ENCODE measurements at regions not wholly inside any gene's neighbourhood (a gene's known extent, or its start where the extent isn't known, plus 50 kb on each side); places are given as distances from the start of the nearest gene placed in this dataset.
"Not testable (repeated sequence)": the region's sequence is repeated elsewhere in the genome, so short reads cannot be mapped to it uniquely, and the experiment has no call there.

DNA sequence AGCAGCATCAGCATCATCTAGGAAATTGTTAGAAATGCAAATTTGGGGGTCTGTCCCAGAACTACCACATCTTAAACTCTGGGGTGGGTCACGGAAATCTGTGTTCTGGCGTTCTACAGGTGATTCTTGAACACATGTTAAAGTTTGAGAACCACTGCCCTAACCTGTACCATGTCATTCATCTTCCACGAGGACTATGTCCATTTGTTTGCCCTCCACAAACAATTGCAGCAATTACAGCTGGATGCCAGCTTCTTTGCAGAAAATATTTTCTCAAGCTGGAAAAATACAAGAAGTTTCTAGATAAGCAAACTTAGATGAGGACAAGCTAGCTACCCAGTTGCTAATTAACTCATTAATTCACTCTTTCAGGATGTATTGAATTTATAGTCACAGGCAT is 54.1 kb downstream of the MAFB start:
- no peak for DNase-seq (ENCODE audit: extremely low read depth, low read depth)
- TF ChIP-seq, protein P1, sequence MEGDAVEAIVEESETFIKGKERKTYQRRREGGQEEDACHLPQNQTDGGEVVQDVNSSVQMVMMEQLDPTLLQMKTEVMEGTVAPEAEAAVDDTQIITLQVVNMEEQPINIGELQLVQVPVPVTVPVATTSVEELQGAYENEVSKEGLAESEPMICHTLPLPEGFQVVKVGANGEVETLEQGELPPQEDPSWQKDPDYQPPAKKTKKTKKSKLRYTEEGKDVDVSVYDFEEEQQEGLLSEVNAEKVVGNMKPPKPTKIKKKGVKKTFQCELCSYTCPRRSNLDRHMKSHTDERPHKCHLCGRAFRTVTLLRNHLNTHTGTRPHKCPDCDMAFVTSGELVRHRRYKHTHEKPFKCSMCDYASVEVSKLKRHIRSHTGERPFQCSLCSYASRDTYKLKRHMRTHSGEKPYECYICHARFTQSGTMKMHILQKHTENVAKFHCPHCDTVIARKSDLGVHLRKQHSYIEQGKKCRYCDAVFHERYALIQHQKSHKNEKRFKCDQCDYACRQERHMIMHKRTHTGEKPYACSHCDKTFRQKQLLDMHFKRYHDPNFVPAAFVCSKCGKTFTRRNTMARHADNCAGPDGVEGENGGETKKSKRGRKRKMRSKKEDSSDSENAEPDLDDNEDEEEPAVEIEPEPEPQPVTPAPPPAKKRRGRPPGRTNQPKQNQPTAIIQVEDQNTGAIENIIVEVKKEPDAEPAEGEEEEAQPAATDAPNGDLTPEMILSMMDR (IDR thresholded peaks at IDR 0.05; ENCODE audit: low read depth, low read length), result no peak

DNA sequence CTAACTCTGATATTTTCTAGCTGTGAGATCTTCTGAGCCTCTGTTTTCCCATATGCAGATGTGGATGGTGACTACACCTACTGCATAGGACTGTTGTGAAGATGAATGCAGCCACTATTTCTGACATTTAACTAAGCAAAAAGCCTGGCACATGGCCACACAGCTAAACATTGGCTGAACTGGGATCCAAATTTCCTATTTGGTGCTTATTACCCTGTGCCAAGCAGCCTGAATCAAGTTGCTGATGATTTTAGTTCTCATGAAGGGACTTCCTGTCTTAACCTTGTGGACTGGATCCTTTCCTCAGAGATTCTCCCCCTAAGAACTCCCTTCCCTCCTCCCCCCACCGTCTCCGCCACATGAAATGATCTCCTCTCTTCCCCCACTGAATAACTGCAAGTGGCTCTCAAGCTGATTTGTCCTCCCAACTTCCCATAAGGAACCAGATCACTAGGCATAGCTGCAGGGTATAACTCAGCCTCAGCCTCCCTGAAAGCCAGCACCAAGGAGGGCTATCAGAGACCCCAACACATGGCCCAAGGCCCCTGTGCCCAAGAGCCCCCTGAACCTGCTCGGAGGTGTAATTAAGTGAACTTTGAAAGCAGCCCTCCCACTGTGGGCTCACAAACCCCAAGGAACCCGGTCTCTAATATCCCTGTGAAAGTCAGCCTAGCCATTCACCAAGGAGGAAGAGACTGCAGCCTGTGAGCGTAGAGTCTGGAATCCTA is 55.7 kb downstream of the MAFB start:
- TF ChIP-seq, protein P1 (IDR thresholded peaks at IDR 0.05; ENCODE audit: low read depth, low read length), result no peak
- no peak for DNase-seq (ENCODE audit: extremely low read depth, low read depth)

DNA sequence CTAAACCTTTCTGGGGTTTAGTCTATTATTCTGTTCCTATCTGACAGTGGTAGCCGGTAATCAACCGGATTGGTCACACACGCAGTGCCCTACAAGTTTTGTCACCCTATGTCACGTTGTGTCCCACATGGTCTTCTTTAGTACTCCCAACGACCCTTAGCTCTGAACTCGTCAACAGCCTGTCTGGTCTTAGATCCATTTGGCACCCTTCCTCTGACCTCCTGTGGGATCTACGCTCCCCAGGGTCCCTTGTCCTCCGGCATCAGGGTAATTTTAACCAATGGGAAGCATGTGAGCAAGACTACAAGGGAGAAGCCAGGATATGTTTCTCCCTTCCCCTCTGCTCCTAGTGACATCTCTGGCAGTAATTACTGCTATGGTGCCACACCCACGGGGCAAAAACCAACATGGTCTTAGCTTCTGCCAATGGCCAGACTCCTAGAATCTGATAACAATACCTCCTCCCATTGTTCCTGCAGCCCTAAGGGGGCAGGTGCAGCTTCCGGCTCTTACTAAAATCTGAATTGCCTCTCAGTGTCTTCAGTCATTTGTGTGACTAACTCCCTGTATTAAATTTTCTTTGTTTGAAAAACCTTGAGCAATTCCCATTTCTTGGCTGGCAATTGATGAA is 56.6 kb downstream of the MAFB start:
- TF ChIP-seq, protein P1 (IDR thresholded peaks at IDR 0.05; ENCODE audit: low read depth, low read length), result no peak

DNA sequence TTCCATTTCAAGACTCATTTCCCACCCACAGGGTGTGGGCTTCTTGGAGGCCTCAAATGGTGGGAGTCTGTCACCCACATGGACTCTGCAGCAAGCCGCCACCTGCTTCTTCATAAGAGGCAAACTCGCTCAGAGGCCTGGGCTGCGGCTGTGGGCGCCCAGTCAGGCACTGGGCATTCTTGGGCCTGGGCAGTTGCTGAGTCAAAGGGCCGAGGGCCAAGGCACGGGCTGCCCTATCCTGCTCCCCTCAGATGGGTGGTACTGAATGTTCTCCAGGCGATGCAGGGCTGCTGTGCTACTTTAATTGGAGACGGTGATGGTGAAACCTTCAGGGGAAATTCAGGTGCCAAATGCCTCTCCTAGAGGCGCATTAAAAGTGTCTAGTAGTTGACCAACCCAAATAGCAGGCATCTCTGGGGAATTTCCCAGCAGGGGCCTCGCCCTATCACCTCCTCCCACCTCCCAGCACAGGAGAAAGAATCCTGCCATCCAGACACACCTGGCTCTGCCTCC is 57.9 kb downstream of the MAFB start:
- TF ChIP-seq, protein P1 (IDR thresholded peaks at IDR 0.05; ENCODE audit: low read depth, low read length), result no peak
- no peak for DNase-seq (ENCODE audit: extremely low read depth, low read depth)

More for the DNA sequence above, 56.6 kb downstream of the MAFB start:
- DNase-seq (ENCODE audit: extremely low read depth, low read depth), result no peak

DNA sequence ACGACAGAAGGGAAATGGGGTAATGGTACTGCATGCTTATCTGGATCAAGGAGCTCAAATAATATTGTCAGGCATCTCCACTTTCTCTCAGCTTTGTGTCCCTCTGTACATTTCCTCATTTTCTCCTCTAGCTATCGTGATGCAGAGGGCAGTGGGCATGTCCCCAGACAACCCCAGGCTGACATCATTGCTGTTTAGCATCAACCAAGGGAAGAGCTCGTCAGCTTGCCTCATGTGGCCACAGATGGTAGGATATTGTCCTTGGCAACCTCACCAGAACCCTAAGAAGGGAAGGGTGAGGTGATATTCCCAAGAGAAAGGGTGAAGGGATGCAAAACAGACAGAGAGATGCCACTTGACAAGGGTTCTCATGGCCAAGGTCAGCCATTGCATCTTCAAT is 58.3 kb downstream of the MAFB start:
- DNase-seq (ENCODE audit: extremely low read depth, low read depth), result no peak
- TF ChIP-seq, protein P1 (IDR thresholded peaks at IDR 0.05; ENCODE audit: low read depth, low read length), result no peak

DNA sequence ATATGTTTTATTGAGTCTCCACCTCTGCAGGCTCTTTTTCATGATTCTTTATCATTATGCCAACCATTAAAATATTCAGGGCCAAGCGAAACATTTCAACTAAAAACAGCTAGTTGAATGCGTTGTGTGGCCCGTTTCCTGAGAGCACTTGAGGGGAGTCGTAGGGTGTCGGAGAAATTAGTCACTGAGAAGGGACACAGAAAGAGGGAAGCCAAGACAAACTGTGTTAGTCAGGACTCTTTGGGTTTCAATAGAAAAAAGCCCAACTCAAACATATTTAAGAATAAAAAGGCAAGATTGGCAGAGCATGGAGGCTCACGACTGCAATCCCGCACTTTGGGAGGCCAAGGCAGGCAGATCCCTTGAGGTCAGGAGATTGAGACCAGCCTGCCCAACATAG is 58.9 kb downstream of the MAFB start:
- DNase-seq (ENCODE audit: extremely low read depth, low read depth), result no peak
- TF ChIP-seq, protein P1 (IDR thresholded peaks at IDR 0.05; ENCODE audit: low read depth, low read length), result no peak

DNA sequence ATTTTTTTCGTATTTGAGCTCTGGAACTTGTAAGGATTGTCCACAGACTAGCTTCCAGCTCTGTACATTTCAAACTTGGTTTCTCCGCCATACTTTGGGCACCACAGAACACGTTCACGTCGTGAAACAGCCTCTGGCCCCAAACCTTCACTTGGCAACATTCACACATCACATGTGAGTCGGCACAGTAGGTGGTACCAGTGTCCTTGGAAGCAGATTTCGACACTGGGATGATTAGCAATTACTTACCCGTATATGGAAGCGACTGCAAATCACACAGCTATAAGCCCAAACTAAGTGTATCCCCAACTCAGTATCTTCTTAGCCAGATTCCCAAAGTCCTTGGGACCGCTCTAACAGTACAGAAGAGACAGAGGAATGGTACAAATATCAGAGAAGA is 60.2 kb downstream of the MAFB start:
- TF ChIP-seq, protein P1 (IDR thresholded peaks at IDR 0.05; ENCODE audit: low read depth, low read length), result no peak
- DNase-seq (ENCODE audit: extremely low read depth, low read depth), result no peak

DNA sequence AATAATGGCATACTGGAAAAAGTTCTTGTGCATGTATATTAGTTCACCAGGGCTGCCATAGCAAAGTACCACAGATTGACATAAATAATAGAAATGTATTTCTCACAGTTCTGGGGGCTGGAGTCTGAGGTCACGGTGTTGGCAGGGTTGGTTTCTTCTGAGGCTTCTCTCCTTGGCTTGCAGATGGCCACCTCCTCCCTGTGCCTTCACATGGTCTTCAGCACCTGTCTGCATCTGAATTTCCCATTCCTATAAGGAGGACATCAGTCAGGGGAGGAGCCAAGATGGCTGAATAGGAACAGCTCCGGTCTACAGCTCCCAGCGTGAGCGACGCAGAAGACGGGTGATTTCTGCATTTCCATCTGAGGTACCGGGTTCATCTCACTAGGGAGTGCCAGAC is 70.0 kb downstream of the MAFB start:
- DNase-seq (ENCODE audit: extremely low read depth, low read depth), result not testable (repeated sequence)
